ENCODE measurements at regions not wholly inside any gene's neighbourhood (a gene's known extent, or its start where the extent isn't known, plus 50 kb on each side); places are given as distances from the start of the nearest gene placed in this dataset.

- TF ChIP-seq, protein P1, sequence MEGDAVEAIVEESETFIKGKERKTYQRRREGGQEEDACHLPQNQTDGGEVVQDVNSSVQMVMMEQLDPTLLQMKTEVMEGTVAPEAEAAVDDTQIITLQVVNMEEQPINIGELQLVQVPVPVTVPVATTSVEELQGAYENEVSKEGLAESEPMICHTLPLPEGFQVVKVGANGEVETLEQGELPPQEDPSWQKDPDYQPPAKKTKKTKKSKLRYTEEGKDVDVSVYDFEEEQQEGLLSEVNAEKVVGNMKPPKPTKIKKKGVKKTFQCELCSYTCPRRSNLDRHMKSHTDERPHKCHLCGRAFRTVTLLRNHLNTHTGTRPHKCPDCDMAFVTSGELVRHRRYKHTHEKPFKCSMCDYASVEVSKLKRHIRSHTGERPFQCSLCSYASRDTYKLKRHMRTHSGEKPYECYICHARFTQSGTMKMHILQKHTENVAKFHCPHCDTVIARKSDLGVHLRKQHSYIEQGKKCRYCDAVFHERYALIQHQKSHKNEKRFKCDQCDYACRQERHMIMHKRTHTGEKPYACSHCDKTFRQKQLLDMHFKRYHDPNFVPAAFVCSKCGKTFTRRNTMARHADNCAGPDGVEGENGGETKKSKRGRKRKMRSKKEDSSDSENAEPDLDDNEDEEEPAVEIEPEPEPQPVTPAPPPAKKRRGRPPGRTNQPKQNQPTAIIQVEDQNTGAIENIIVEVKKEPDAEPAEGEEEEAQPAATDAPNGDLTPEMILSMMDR (IDR thresholded peaks at IDR 0.05): no peak
- TF ChIP-seq ZFX (IDR thresholded peaks at IDR 0.05; ENCODE audit: borderline replicate concordance): no peak
These were observed 592.5 kb downstream of the RPL10L start for GRCh38 chr14:46058964-46059563.

Data from 22Rv1 (cell line).